GM18951 (cell line): ENCODE measurements at regions not wholly inside any gene's neighbourhood (a gene's known extent, or its start where the extent isn't known, plus 50 kb on each side); places are given as distances from the start of the nearest gene placed in this dataset.

Experiments
- POLR2A ChIP-seq: IDR thresholded peaks from 4 replicates; pipeline ENCODE4 v1.6.1; 2011; ENCODE audit warnings: mild to moderate bottlenecking; ENCODE audit not compliant: insufficient read length, insufficient read depth; ENCODE audit errors: extremely low read depth
- in situ Hi-C: fragments of 300-500 bp; cut with MboI; formaldehyde crosslinking; loops from one replicate; pipeline ENCODE4 v1.12.0; 2022; ENCODE audit warnings: low sequenced_read_pairs, mixed read lengths, inconsistent platforms; ENCODE audit not compliant: unreplicated experiment

- in situ Hi-C loops: no loop called here
- no peak for TF ChIP-seq POLR2A
These were observed 372.1 kb downstream of the LIG4 start for GRCh38 chr13:107843281-107843680.

GRCh38 chr13:107842562-107843180, 372.7 kb downstream of the LIG4 start:
- no peak for TF ChIP-seq POLR2A
- in situ Hi-C loops: no loop called here

- no peak for TF ChIP-seq POLR2A
- in situ Hi-C loops: no loop called here
These were observed 376.7 kb downstream of the LIG4 start for GRCh38 chr13:107838588-107839161.

- TF ChIP-seq POLR2A: no peak
- in situ Hi-C loops: no loop called here
These were observed 378.7 kb downstream of the LIG4 start for GRCh38 chr13:107836685-107837084.

GRCh38 chr13:107835339-107836018, 379.9 kb downstream of the LIG4 start:
- TF ChIP-seq POLR2A: no peak
- in situ Hi-C loops: no loop called here

- no peak for TF ChIP-seq POLR2A
- in situ Hi-C loops: no loop called here
These were observed 380.6 kb downstream of the LIG4 start for GRCh38 chr13:107834717-107835116.

- TF ChIP-seq POLR2A: no peak
- in situ Hi-C loops: no loop called here
These were observed 381.1 kb downstream of the LIG4 start for GRCh38 chr13:107834281-107834680.

- in situ Hi-C loops: no loop called here
- TF ChIP-seq POLR2A: no peak
These were observed 382.7 kb downstream of the LIG4 start for GRCh38 chr13:107832500-107833100.

- in situ Hi-C loops: no loop called here
- TF ChIP-seq POLR2A: no peak
These were observed 384.5 kb downstream of the LIG4 start for GRCh38 chr13:107830804-107831203.

GRCh38 chr13:107827840-107828549, 387.3 kb downstream of the LIG4 start:
- in situ Hi-C loops: no loop called here
- no peak for TF ChIP-seq POLR2A

GRCh38 chr13:107824635-107825034, 390.7 kb downstream of the LIG4 start:
- in situ Hi-C loops: no loop called here
- TF ChIP-seq POLR2A: no peak

- in situ Hi-C loops: no loop called here
- TF ChIP-seq POLR2A: no peak
These were observed 393.3 kb downstream of the LIG4 start for GRCh38 chr13:107822006-107822405.

GRCh38 chr13:107821492-107821891, 393.8 kb downstream of the LIG4 start:
- TF ChIP-seq POLR2A: no peak
- in situ Hi-C loops: no loop called here

GRCh38 chr13:107819071-107819470, 396.3 kb downstream of the LIG4 start:
- no peak for TF ChIP-seq POLR2A
- in situ Hi-C loops: no loop called here
